HEK293T (cell line): ENCODE measurements at regions not wholly inside any gene's neighbourhood (a gene's known extent, or its start where the extent isn't known, plus 50 kb on each side); places are given as distances from the start of the nearest gene placed in this dataset.

Experiments used
- CTCF ChIA-PET: fragments of 350-600 bp; formaldehyde crosslinking; extraction: SDS; loops from one replicate; lab custom pipeline; 2021; ENCODE audit warnings: antibody characterized with exemption, inconsistent platforms; lab: Yijun Ruan, JAX
- POLR2A ChIA-PET: fragments of 350-600 bp; formaldehyde crosslinking; extraction: SDS; loops from one replicate; lab custom pipeline; 2020; ENCODE audit warnings: antibody characterized with exemption, inconsistent platforms; lab: Yijun Ruan, JAX
- DNase-seq: peaks from one replicate; pipeline ENCODE4 v3.0.0; 2012; ENCODE audit warnings: mixed read lengths; ENCODE audit errors: extremely low spot score
- ARNT ChIP-seq: fragments of 450-650 bp; IDR thresholded peaks from 2 replicates; pipeline ENCODE4 v1.6.1; 2017; ENCODE audit warnings: mild to moderate bottlenecking
- BHLHE40 ChIP-seq: fragments of 450-650 bp; IDR thresholded peaks from 2 replicates; pipeline ENCODE4 v1.6.1; 2016; ENCODE audit warnings: mild to moderate bottlenecking, moderate library complexity, borderline replicate concordance
- CTBP1 ChIP-seq: fragments of 450-650 bp; IDR thresholded peaks from 2 replicates; pipeline ENCODE4 v1.6.1; 2016; ENCODE audit warnings: borderline replicate concordance
- ELF4 ChIP-seq: fragments of 450-650 bp; IDR thresholded peaks from 2 replicates; pipeline ENCODE4 v1.6.1; 2017; ENCODE audit warnings: antibody characterized with exemption
- FOXA1 ChIP-seq: fragments of 450-650 bp; IDR thresholded peaks from 2 replicates; pipeline ENCODE4 v1.6.1; 2016; ENCODE audit warnings: mild to moderate bottlenecking
- FOXK2 ChIP-seq: fragments of 450-650 bp; IDR thresholded peaks from 2 replicates; pipeline ENCODE4 v1.6.1; 2016; ENCODE audit warnings: mild to moderate bottlenecking
- FOXM1 ChIP-seq: fragments of 450-650 bp; IDR thresholded peaks from 2 replicates; pipeline ENCODE4 v1.6.1; 2017; ENCODE audit warnings: mild to moderate bottlenecking, borderline replicate concordance
- HDGF ChIP-seq: fragments of 450-650 bp; IDR thresholded peaks from 2 replicates; pipeline ENCODE4 v1.6.1; 2017; ENCODE audit warnings: antibody characterized with exemption, borderline replicate concordance
- L3MBTL2 ChIP-seq: fragments of 450-650 bp; conservative IDR thresholded peaks from 2 replicates; pipeline ENCODE4 v1.6.1; 2016; ENCODE audit warnings: mild to moderate bottlenecking
- LEF1 ChIP-seq: fragments of 450-650 bp; IDR thresholded peaks from 2 replicates; pipeline ENCODE4 v1.6.1; 2017; ENCODE audit warnings: mild to moderate bottlenecking, borderline replicate concordance
- NFRKB ChIP-seq: fragments of 450-650 bp; IDR thresholded peaks from 2 replicates; pipeline ENCODE4 v1.6.1; 2016; ENCODE audit warnings: mild to moderate bottlenecking, moderate library complexity
- SP1 ChIP-seq: fragments of 450-650 bp; IDR thresholded peaks from 2 replicates; pipeline ENCODE4 v1.6.1; 2017
- SUZ12 ChIP-seq: fragments of 450-650 bp; IDR thresholded peaks from 2 replicates; pipeline ENCODE4 v1.6.1; 2016; ENCODE audit warnings: mild to moderate bottlenecking
- TARDBP ChIP-seq: fragments of 450-650 bp; IDR thresholded peaks from 2 replicates; pipeline ENCODE4 v1.6.1; 2016
- ZNF384 ChIP-seq: fragments of 450-650 bp; IDR thresholded peaks from 2 replicates; pipeline ENCODE4 v1.6.1; 2016
- TF ChIP-seq, protein P1 (sequence below): fragments of 450-650 bp; IDR thresholded peaks from 2 replicates; pipeline ENCODE4 v1.6.1; 2016

- no peak for DNase-seq
- POLR2A ChIA-PET, result interaction anchor here (1.3 kb wide), 1 partner anchor 11 kb away, joined by 4 read pairs; no protein-coding TSS in a partner anchor
- TF ChIP-seq ELF4 (no peak), NFRKB (no peak), ZNF384 (no peak), SUZ12 (no peak), FOXK2 (no peak), BHLHE40 (no peak), SP1 (no peak), FOXM1 (no peak), L3MBTL2 (no peak)
- TF ChIP-seq, protein P1, sequence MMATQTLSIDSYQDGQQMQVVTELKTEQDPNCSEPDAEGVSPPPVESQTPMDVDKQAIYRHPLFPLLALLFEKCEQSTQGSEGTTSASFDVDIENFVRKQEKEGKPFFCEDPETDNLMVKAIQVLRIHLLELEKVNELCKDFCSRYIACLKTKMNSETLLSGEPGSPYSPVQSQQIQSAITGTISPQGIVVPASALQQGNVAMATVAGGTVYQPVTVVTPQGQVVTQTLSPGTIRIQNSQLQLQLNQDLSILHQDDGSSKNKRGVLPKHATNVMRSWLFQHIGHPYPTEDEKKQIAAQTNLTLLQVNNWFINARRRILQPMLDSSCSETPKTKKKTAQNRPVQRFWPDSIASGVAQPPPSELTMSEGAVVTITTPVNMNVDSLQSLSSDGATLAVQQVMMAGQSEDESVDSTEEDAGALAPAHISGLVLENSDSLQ, result no peak
- CTCF ChIA-PET, result no interaction called here
These were observed 153.9 kb upstream of the IER5L start for GRCh38 chr9:129331772-129332500.

DNA sequence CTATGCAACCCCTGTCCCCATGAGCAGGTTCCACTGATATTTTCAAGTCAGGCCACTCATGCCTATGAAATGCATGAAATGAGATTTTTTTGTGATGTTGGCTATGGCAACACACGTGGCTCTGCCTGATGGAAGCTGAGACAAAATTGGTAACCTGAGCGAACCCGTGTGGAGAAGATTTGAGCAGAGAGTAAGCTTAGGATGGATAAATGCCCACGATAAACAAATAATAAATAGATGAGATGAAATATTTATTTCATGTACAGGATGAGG lies 153.4 kb upstream of the IER5L start:
- no peak for TF ChIP-seq ARNT
- TF ChIP-seq BHLHE40, result no peak
- no peak for TF ChIP-seq ELF4
- no peak for TF ChIP-seq SP1
- no peak for TF ChIP-seq TARDBP
- TF ChIP-seq, protein P1, result no peak
- no peak for TF ChIP-seq CTBP1
- no peak for TF ChIP-seq LEF1
- no peak for TF ChIP-seq FOXA1
- no peak for TF ChIP-seq ZNF384
- no peak for TF ChIP-seq SUZ12
- TF ChIP-seq FOXK2, result no peak
- TF ChIP-seq FOXM1, result no peak
- TF ChIP-seq L3MBTL2, result no peak
- TF ChIP-seq NFRKB, result no peak
- no peak for TF ChIP-seq HDGF
- CTCF ChIA-PET, result no interaction called here
- no peak for DNase-seq
- POLR2A ChIA-PET, result interaction anchor here (1.3 kb wide), 1 partner anchor 11 kb away, joined by 4 read pairs; no protein-coding TSS in a partner anchor

- CTCF ChIA-PET, result interaction anchor here (0.6 kb wide), 1 partner anchor 242 kb away, joined by 3 read pairs; no protein-coding TSS in a partner anchor
- DNase-seq, result no peak
- POLR2A ChIA-PET, result interaction anchor here (1.3 kb wide), 1 partner anchor 10 kb away, joined by 4 read pairs; no protein-coding TSS in a partner anchor
- TF ChIP-seq L3MBTL2 (no peak), SP1 (no peak), BHLHE40 (no peak), FOXM1 (no peak), ZNF384 (no peak), LEF1 (no peak), FOXA1 (no peak), ARNT (no peak), FOXK2 (no peak), CTBP1 (no peak), HDGF (no peak), NFRKB (no peak), ELF4 (no peak), TARDBP (no peak), SUZ12 (no peak)
- TF ChIP-seq, protein P1, result no peak
These were observed 152.8 kb upstream of the IER5L start for GRCh38 chr9:129330711-129331492.

- TF ChIP-seq LEF1 (no peak), FOXA1 (no peak), TARDBP (no peak), ZNF384 (no peak), CTBP1 (no peak), ARNT (no peak), SP1 (no peak), L3MBTL2 (no peak), FOXK2 (no peak), NFRKB (no peak), FOXM1 (no peak), HDGF (no peak)
- TF ChIP-seq, protein P1, result no peak
- DNase-seq, result no peak
- POLR2A ChIA-PET, result no interaction called here
- CTCF ChIA-PET, result no interaction called here
These were observed 150.4 kb upstream of the IER5L start for GRCh38 chr9:129328355-129329042.
